ENCODE measurements at regions not wholly inside any gene's neighbourhood (a gene's known extent, or its start where the extent isn't known, plus 50 kb on each side); places are given as distances from the start of the nearest gene placed in this dataset.

DNA sequence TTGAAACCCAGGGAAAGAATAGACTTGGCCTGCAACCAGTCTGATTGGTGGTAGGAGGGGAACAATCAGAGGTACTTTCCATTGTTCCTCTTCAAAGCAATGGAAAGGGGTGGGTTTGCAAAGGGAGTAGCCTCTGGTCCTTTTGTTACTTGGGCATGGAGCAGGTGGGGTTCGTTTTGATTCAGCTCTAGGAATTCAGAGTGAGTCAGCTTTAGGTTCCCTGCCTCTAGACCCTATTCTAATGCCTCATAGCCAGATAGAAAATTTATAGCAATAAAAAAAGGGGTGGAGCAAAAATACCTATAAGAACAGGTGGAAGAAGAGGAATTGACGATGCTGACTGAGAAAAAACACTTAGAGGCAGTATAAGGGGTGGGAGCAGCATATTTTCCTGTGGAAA, 636.4 kb downstream of the PLCL1 start:
- no peaks in the 10 kb centered on the region for H3K4me1 Mint-ChIP-seq (ENCODE audit: low read depth)
- no peak for DNase-seq
- H3K27me3 Mint-ChIP-seq (ENCODE audit: low read depth): no peaks in the 10 kb centered on the region
- no peaks in the 10 kb centered on the region for H3K36me3 Mint-ChIP-seq (ENCODE audit: low read depth)
- CTCF ChIA-PET: interaction anchor here (0.6 kb wide), 1 partner anchor 127 kb away, joined by 3 read pairs; no protein-coding TSS in a partner anchor
- POLR2A ChIA-PET: no interaction called here
- no peak for ATAC-seq
- H3K9me3 Mint-ChIP-seq (ENCODE audit: insufficient read depth): no peaks in the 10 kb centered on the region
- no peak overlapping the region for H3K4me3 Mint-ChIP-seq
- H3K27ac Mint-ChIP-seq: no peak overlapping the region

DNA sequence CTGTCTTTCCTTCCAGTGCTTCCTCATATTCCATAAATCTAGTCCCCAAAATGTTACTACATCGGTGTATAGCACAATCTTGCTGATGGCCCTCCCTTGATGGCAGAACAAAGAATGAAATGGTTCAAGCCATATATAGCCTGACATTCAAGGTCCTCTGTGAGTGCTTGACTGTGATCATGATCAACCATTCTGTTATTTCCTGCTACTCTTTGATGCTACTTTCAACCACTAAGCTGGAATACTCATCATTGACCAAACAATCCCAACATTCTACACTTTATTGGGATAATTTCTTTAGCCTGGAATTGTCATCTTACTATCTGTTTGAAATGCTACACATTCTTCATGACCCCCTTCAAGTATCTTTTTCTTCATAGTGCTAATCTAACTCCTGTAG, 633.9 kb downstream of the PLCL1 start:
- CTCF ChIA-PET: no interaction called here
- H3K4me3 Mint-ChIP-seq: no peak overlapping the region
- DNase-seq (no peak), ATAC-seq (no peak)
- H3K36me3 Mint-ChIP-seq (ENCODE audit: low read depth): no peaks in the 10 kb centered on the region
- no peaks in the 10 kb centered on the region for H3K27me3 Mint-ChIP-seq (ENCODE audit: low read depth)
- H3K9me3 Mint-ChIP-seq (ENCODE audit: insufficient read depth): no peaks in the 10 kb centered on the region
- no peak overlapping the region for H3K27ac Mint-ChIP-seq
- H3K4me1 Mint-ChIP-seq (ENCODE audit: low read depth): no peaks in the 10 kb centered on the region
- POLR2A ChIA-PET: no interaction called here

DNA sequence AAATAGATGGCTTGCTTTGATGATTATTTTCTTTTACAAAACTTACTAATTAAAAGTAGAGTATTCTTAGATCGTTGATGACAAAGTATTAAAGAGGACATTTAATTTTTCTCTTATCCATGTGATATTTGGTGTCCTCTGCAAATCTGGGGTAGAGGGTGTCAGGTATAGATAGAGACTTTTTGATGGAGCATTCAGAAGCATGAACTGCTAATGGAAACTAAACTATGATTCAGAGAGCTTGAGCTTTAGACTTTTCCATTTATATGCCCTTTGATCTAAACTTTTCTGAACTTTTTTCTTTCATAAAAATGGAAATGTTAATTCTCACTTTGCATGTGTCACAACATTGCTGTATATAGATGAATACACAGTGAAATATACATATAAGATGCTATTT, 619.7 kb downstream of the PLCL1 start:
- ATAC-seq (no peak), DNase-seq (no peak)
- CTCF ChIA-PET: no interaction called here
- Mint-ChIP-seq H3K36me3 (ENCODE audit: low read depth) (no peaks in the 10 kb centered on the region), H3K27me3 (ENCODE audit: low read depth) (no peaks in the 10 kb centered on the region), H3K27ac (no peak overlapping the region), H3K4me1 (ENCODE audit: low read depth) (no peaks in the 10 kb centered on the region), H3K9me3 (ENCODE audit: insufficient read depth) (no peaks in the 10 kb centered on the region), H3K4me3 (no peak overlapping the region)
- POLR2A ChIA-PET: no interaction called here

DNA sequence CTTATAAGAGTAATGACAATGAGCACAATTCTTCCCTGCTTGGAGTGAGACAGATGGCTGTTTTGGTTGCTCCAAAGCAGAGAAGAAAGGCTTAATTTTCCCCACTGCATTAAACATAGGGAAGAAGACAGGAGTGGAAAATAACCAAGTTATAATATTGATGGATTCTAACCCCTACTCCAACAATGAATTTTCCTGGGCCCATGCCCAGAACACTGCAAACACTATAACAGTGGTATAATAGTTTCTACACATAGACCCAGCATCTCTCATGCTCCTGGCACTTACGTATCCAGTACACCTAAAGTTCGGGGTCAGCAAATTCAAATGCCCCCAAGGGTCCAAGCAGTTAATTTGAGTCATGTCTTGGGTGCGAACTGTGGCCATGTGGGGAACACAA, 613.4 kb downstream of the PLCL1 start:
- Mint-ChIP-seq H3K27ac (no peak overlapping the region), H3K27me3 (ENCODE audit: low read depth) (no peaks in the 10 kb centered on the region), H3K4me3 (no peak overlapping the region), H3K36me3 (ENCODE audit: low read depth) (no peaks in the 10 kb centered on the region), H3K9me3 (ENCODE audit: insufficient read depth) (no peaks in the 10 kb centered on the region), H3K4me1 (ENCODE audit: low read depth) (no peaks in the 10 kb centered on the region)
- ChIA-PET POLR2A (no interaction called here), CTCF (no interaction called here)
- DNase-seq: no peak
- ATAC-seq: no peak

DNA sequence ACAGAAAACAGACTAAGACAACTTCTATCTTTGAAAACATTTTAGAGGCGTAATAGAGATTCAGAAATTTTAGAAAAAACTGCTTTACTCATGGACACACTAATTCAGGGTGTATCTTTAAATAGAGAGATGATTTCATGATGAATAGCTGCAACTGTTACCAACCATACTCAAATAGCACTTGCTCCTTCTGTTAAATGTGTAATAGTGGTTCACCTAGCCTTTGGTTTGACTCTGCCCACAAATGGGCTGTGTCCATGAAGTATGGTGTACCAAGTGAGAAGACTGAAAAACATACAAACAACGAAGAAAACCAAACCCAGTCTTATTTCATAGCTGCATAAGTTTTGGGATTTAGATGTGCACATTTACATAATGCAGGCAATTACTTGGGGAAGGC, 610.6 kb downstream of the PLCL1 start:
- ChIA-PET CTCF (no interaction called here), POLR2A (no interaction called here)
- H3K4me1 Mint-ChIP-seq (ENCODE audit: low read depth): no peaks in the 10 kb centered on the region
- H3K27me3 Mint-ChIP-seq (ENCODE audit: low read depth): no peaks in the 10 kb centered on the region
- H3K4me3 Mint-ChIP-seq: no peak overlapping the region
- H3K27ac Mint-ChIP-seq: no peak overlapping the region
- H3K36me3 Mint-ChIP-seq (ENCODE audit: low read depth): no peaks in the 10 kb centered on the region
- no peaks in the 10 kb centered on the region for H3K9me3 Mint-ChIP-seq (ENCODE audit: insufficient read depth)
- ATAC-seq (no peak), DNase-seq (no peak)

DNA sequence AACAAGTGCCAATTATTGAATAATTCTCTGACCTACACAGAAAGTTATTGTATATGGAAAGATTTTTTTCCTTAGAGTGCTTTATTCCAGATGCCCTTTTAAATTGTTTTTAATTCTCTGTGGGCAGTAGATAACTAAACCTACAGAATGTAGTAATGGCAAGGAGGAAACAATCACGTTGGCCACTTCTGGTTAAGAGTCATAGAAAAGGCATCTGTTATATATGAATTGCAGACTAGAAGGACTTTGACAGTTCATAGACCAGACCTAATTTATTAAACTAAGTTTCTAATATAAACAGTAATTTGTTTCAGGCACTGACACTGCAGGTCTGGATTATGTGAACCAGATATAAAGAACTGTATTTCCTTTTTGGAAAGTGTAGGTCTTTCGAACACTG, 607.5 kb downstream of the PLCL1 start:
- Mint-ChIP-seq H3K27me3 (ENCODE audit: low read depth) (peaks cover 3% of the 10 kb centered on the region), H3K4me1 (ENCODE audit: low read depth) (no peaks in the 10 kb centered on the region), H3K9me3 (ENCODE audit: insufficient read depth) (no peaks in the 10 kb centered on the region), H3K27ac (no peak overlapping the region), H3K36me3 (ENCODE audit: low read depth) (no peaks in the 10 kb centered on the region), H3K4me3 (no peak overlapping the region)
- ATAC-seq: no peak
- POLR2A ChIA-PET: no interaction called here
- DNase-seq: no peak
- CTCF ChIA-PET: no interaction called here

DNA sequence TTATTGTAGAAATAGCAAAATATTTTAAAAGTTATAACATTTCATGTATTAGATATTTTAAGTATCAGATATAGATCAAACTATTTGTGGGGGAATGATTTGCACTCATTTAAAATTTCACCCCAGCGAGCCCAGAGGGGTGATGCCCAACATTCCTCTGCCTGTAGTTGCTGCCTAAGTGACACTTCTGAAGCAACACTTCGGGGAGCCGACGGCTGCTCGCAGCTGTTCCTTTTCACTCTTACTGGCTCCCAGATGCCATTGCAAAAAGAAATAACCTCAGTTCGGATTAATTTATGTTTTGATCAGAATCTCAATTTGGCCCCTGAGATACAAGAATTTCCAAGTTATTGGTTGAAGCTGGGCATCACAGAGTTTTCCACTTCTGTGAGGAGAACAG, 603.8 kb downstream of the PLCL1 start:
- no peak overlapping the region for H3K4me3 Mint-ChIP-seq
- no peaks in the 10 kb centered on the region for H3K9me3 Mint-ChIP-seq (ENCODE audit: insufficient read depth)
- DNase-seq: no peak
- ChIA-PET POLR2A (no interaction called here), CTCF (no interaction called here)
- no peaks in the 10 kb centered on the region for H3K36me3 Mint-ChIP-seq (ENCODE audit: low read depth)
- no peak for ATAC-seq
- no peaks in the 10 kb centered on the region for H3K4me1 Mint-ChIP-seq (ENCODE audit: low read depth)
- no peak overlapping the region for H3K27ac Mint-ChIP-seq
- H3K27me3 Mint-ChIP-seq (ENCODE audit: low read depth): peaks cover 3% of the 10 kb centered on the region

DNA sequence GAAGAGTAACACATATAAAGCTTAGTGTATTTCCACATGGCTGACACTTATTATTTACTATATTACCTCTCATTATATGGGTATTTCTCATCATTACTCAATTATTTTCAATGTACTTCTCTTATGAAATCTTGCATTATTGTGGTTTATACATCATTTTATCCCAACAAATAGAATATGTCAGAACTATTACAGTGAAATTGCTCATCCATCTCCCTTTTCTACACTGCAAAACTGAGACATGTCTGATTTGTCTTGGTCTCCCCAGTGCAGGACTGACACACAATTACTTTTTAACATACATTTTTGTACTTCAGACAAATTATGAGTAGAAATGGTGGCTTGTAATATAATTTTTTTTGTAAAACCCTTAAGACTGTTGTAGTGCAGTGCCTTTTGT, 600.9 kb downstream of the PLCL1 start:
- Mint-ChIP-seq H3K4me3 (no peak overlapping the region), H3K9me3 (ENCODE audit: insufficient read depth) (no peaks in the 10 kb centered on the region), H3K27me3 (ENCODE audit: low read depth) (peaks cover 3% of the 10 kb centered on the region), H3K4me1 (ENCODE audit: low read depth) (no peaks in the 10 kb centered on the region), H3K36me3 (ENCODE audit: low read depth) (no peaks in the 10 kb centered on the region), H3K27ac (no peak overlapping the region)
- ChIA-PET POLR2A (no interaction called here), CTCF (no interaction called here)
- no peak for ATAC-seq
- no peak for DNase-seq

DNA sequence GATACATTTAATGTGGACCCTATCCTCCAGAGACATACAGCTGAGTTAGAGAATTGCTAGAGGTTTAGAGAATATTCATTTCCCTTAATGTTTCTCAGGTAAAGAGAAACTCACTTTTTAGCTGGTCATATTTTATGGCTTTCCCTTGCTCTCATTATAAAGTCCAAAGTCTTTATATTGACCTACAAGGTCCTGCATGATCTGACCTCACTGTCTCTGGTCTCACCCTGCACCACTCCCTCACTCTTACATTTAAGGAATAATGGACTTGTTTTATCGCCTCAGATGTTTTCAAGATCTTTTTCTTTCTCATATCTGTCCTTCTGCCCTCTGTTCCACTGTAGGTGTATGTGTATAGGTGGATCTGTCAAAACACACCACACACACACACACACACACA, 597.3 kb downstream of the PLCL1 start:
- no peak overlapping the region for H3K4me3 Mint-ChIP-seq
- POLR2A ChIA-PET: no interaction called here
- CTCF ChIA-PET: no interaction called here
- no peak for DNase-seq
- no peaks in the 10 kb centered on the region for H3K9me3 Mint-ChIP-seq (ENCODE audit: insufficient read depth)
- H3K36me3 Mint-ChIP-seq (ENCODE audit: low read depth): no peaks in the 10 kb centered on the region
- H3K27me3 Mint-ChIP-seq (ENCODE audit: low read depth): peaks cover under 1% of the 10 kb centered on the region
- H3K4me1 Mint-ChIP-seq (ENCODE audit: low read depth): no peaks in the 10 kb centered on the region
- ATAC-seq: no peak
- H3K27ac Mint-ChIP-seq: no peak overlapping the region

DNA sequence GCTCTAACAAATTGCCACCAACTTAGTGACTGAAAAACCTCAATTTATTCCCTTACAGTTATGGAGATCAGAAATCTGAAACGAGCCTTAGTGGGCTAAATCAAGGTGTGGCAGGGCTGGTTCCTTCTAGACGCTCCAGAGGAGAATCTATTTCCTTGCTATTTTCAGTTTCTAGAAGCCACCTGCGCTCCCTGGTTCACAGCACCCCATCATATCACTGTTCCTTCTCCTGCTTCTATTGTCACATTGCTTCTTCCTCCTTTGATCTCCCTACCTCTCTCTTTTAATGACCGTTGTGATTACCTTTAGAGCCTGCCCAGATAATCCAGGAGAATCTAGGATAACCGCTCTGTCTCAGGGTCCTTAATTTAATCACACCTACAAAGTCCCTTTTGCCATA, 596.6 kb downstream of the PLCL1 start:
- H3K4me1 Mint-ChIP-seq (ENCODE audit: low read depth): no peaks in the 10 kb centered on the region
- no peak overlapping the region for H3K4me3 Mint-ChIP-seq
- ATAC-seq: no peak
- H3K9me3 Mint-ChIP-seq (ENCODE audit: insufficient read depth): no peaks in the 10 kb centered on the region
- CTCF ChIA-PET: no interaction called here
- no peak overlapping the region for H3K27ac Mint-ChIP-seq
- no peaks in the 10 kb centered on the region for H3K36me3 Mint-ChIP-seq (ENCODE audit: low read depth)
- POLR2A ChIA-PET: no interaction called here
- H3K27me3 Mint-ChIP-seq (ENCODE audit: low read depth): peaks cover 3% of the 10 kb centered on the region
- no peak for DNase-seq

DNA sequence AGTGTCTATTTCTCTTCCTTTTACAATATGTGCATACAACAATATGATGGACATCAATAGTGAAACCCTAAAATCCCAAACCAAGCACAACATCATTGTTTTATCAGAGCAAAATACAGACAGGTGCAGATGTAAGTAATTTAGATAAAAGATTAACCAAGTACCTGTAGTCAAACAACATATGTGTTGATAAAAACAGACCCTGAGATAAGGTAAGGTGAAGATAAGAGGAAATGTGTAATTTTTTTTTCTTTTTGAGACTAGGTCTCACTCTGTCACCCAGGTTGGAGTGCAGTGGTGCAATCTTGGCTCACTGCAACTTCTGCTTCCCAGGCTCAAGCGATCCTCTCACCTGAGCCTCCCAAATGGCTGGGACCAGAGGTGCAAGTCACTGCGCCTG, 589.8 kb downstream of the PLCL1 start:
- Mint-ChIP-seq H3K4me1 (ENCODE audit: low read depth) (no peaks in the 10 kb centered on the region), H3K4me3 (no peak overlapping the region), H3K27ac (no peak overlapping the region), H3K9me3 (ENCODE audit: insufficient read depth) (no peaks in the 10 kb centered on the region), H3K36me3 (ENCODE audit: low read depth) (no peaks in the 10 kb centered on the region), H3K27me3 (ENCODE audit: low read depth) (peaks cover 6% of the 10 kb centered on the region)
- ATAC-seq (no peak), DNase-seq (no peak)
- ChIA-PET POLR2A (no interaction called here), CTCF (no interaction called here)

DNA sequence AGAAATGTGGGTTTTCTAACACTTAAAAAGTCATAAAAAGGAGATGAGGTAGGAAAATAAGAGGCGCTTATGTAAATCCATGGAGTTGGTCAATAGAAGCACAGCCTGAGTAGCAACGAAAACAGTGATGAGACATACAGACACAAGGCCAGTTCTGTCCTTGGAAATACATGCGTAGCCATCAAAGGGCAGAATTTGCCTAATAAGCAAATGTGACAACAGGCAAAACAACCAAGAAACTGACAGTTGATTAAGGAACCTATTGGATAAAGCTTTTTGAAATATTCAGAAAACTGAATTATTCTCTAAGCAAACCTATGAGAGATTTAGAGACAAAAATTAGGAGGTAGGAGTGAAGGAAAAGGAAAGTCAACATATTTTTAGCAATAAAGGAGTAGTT, 586.3 kb downstream of the PLCL1 start:
- no peak overlapping the region for H3K27ac Mint-ChIP-seq
- ChIA-PET POLR2A (no interaction called here), CTCF (no interaction called here)
- H3K9me3 Mint-ChIP-seq (ENCODE audit: insufficient read depth): no peaks in the 10 kb centered on the region
- ATAC-seq: no peak
- H3K36me3 Mint-ChIP-seq (ENCODE audit: low read depth): no peaks in the 10 kb centered on the region
- peaks cover under 1% of the 10 kb centered on the region for H3K27me3 Mint-ChIP-seq (ENCODE audit: low read depth)
- no peak overlapping the region for H3K4me3 Mint-ChIP-seq
- no peaks in the 10 kb centered on the region for H3K4me1 Mint-ChIP-seq (ENCODE audit: low read depth)
- DNase-seq: no peak

DNA sequence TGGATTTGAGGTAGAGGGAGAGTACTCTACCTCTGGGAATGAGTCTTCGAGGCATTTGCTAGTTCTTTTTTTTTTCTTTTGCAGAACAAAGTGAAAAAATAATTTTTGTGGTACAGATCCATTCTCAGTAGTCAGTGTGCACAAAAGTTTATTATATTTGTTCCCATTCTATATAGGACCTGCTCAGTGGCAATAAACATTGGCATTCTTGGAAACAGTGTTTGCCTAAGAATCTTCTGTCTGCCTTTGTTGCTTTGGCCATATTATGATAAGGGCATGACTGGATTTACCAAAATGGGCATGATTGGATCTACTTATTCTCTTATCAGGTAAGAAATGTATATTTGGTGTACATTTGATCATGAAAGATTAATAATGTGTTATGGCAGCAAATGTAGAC, 583.3 kb downstream of the PLCL1 start:
- Mint-ChIP-seq H3K27ac (no peak overlapping the region), H3K9me3 (ENCODE audit: insufficient read depth) (no peaks in the 10 kb centered on the region), H3K4me3 (no peak overlapping the region), H3K4me1 (ENCODE audit: low read depth) (no peaks in the 10 kb centered on the region), H3K36me3 (ENCODE audit: low read depth) (no peaks in the 10 kb centered on the region), H3K27me3 (ENCODE audit: low read depth) (no peaks in the 10 kb centered on the region)
- CTCF ChIA-PET: no interaction called here
- DNase-seq (no peak), ATAC-seq (no peak)
- POLR2A ChIA-PET: no interaction called here

DNA sequence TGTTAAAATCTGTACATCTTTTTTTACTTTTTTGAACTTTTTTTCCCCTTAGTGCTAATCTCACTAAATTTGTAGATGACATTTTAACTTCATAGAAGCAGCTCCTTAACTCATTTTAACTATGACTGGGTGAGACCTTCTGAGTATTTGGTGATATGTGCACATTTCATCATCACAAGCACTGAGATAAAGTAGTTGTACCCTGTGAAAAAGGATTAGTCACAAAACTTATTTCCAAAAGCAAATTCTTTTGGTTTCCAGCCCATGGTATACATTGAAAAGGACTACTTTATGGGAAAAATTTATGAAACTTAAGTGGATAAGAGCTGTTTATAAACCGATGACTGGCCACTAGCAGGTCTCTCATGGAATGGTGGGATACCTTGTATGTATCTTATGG, 581.5 kb downstream of the PLCL1 start:
- no peak overlapping the region for H3K27ac Mint-ChIP-seq
- H3K4me1 Mint-ChIP-seq (ENCODE audit: low read depth): no peaks in the 10 kb centered on the region
- H3K36me3 Mint-ChIP-seq (ENCODE audit: low read depth): no peaks in the 10 kb centered on the region
- POLR2A ChIA-PET: no interaction called here
- DNase-seq: no peak
- no peak overlapping the region for H3K4me3 Mint-ChIP-seq
- H3K9me3 Mint-ChIP-seq (ENCODE audit: insufficient read depth): no peaks in the 10 kb centered on the region
- no peak for ATAC-seq
- CTCF ChIA-PET: no interaction called here
- no peaks in the 10 kb centered on the region for H3K27me3 Mint-ChIP-seq (ENCODE audit: low read depth)

Data from activated CD8-positive, alpha-beta T cell treated with anti-CD3 and anti-CD28 coated beads, Interleukin-2, amount 10 ng/mL, durations not matched to agents 7 days and 5 days (primary cell).